Gastrocnemius medialis (tissue), 4 donors: ENCODE measurements at regions not wholly inside any gene's neighbourhood (a gene's known extent, or its start where the extent isn't known, plus 50 kb on each side); places are given as distances from the start of the nearest gene placed in this dataset.

Experiments used
- ATAC-seq, 2 donors: fragments of 150-250 bp; one replicate each; pipeline ENCODE4 v1.9.1; 2016
- DNase-seq, 2 donors: peaks; one replicate each; pipeline ENCODE4 v3.0.0-alpha.2; 2019
- H3K27ac ChIP-seq, 4 donors: fragments of 200-600 bp; sonication (generic); 1 replicate in 1 of 4; 2 replicates in 3 of 4; pipeline ENCODE4 v1.5.1; 2016 to 2018; ENCODE audit warnings: mild to moderate bottlenecking in 2 of 4, moderate library complexity in 1 of 4
- H3K27me3 ChIP-seq, 3 donors: fragments of 200-600 bp; sonication (generic) in 2 of 3; 1 replicate in 1 of 3; 2 replicates in 2 of 3; pipeline versions ENCODE4 v1.5.1 to v1.6.0; 2016 to 2019; ENCODE audit warnings: mild to moderate bottlenecking in 1 of 3, moderate library complexity in 1 of 3
- H3K36me3 ChIP-seq, 2 donors: fragments of 200-600 bp; sonication (generic) in 1 of 2; one replicate each; pipeline ENCODE4 v1.5.1; 2017 to 2018
- H3K4me1 ChIP-seq, 2 donors: fragments of 200-600 bp; sonication (generic) in 1 of 2; one replicate each; pipeline ENCODE4 v1.5.1; 2016 to 2017; ENCODE audit warnings: mild to moderate bottlenecking in 2 of 2
- H3K4me3 ChIP-seq, 4 donors: fragments of 200-600 bp; sonication (generic) in 3 of 4; 1 replicate in 1 of 4; 2 replicates in 3 of 4; pipeline ENCODE4 v1.5.1; 2016 to 2019; ENCODE audit warnings: mild to moderate bottlenecking in 2 of 4
- H3K9me3 ChIP-seq, 3 donors: fragments of 200-600 bp; sonication (generic) in 2 of 3; 1 replicate in 1 of 3; 2 replicates in 2 of 3; pipeline ENCODE4 v1.5.1; 2016 to 2019
- POLR2A ChIP-seq, 2 donors: fragments of 450-650 bp; IDR thresholded peaks; one replicate each; pipeline ENCODE4 v1.6.1; 2017; ENCODE audit warnings: antibody characterized with exemption in 2 of 2, mild to moderate bottlenecking in 2 of 2, moderate library complexity in 2 of 2
- in situ Hi-C, 4 donors: fragments of 200-750 bp; cut with MboI; loops; one replicate each; pipeline versions ENCODE4 v1.15.0 to v1.8.0; 2017; ENCODE audit warnings: low sequenced_read_pairs in 4 of 4
- intact Hi-C: fragments of 100-400 bp; cut with DNase I; formaldehyde crosslinking; loops from one replicate; pipeline ENCODE4 v1.15.1; 2023; ENCODE audit warnings: low total_unique reads
- TF ChIP-seq, protein P1 (sequence below), 5 experiments: fragments of 450-650 bp in 3 of 5; fragments of 200-600 bp in 2 of 5; sonication (generic) in 2 of 5; IDR thresholded peaks in 4 of 5; conservative IDR thresholded peaks in 1 of 5; 1 replicate in 4 of 5; 2 replicates in 1 of 5; pipeline ENCODE4 v1.5.1; 2016 to 2019; ENCODE audit warnings: antibody characterized with exemption in 5 of 5, mild to moderate bottlenecking in 3 of 5, moderate library complexity in 3 of 5

DNA sequence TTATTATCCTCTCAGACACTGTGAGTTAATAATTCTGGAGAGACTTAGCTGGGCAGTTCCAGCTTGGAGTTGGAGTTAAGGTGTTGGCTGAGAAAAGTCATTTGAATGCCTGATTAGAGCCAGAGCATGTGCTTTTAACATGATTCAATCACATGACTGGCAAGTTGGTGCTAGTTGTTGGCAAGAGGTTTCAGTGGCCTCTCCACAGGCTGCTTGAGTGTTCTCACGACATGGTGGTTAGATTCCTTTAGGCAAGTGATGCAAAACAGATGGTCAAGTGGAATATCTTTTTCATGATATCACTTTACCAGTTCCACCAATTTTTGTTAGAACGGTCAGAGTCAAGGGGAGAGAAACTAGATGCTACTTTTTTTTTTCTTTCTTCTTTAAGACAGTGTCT is 262.7 kb upstream of the FN1 start:
- ATAC-seq (no peak), DNase-seq (no peak)
- Histone ChIP-seq H3K4me3 (no peak overlapping the region), H3K9me3 (no peaks in the 10 kb centered on the region), H3K36me3 (no peaks in the 10 kb centered on the region), H3K4me1 (no peaks in the 10 kb centered on the region), H3K27ac (no peak overlapping the region), H3K27me3 (no peaks in the 10 kb centered on the region)
- intact Hi-C loops: no loop called here
- TF ChIP-seq, protein P1, sequence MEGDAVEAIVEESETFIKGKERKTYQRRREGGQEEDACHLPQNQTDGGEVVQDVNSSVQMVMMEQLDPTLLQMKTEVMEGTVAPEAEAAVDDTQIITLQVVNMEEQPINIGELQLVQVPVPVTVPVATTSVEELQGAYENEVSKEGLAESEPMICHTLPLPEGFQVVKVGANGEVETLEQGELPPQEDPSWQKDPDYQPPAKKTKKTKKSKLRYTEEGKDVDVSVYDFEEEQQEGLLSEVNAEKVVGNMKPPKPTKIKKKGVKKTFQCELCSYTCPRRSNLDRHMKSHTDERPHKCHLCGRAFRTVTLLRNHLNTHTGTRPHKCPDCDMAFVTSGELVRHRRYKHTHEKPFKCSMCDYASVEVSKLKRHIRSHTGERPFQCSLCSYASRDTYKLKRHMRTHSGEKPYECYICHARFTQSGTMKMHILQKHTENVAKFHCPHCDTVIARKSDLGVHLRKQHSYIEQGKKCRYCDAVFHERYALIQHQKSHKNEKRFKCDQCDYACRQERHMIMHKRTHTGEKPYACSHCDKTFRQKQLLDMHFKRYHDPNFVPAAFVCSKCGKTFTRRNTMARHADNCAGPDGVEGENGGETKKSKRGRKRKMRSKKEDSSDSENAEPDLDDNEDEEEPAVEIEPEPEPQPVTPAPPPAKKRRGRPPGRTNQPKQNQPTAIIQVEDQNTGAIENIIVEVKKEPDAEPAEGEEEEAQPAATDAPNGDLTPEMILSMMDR (IDR thresholded peaks at IDR 0.05 in 4 of 5, conservative IDR thresholded peaks at IDR 0.05 in 1 of 5): no peak
- no peak for TF ChIP-seq POLR2A (IDR thresholded peaks at IDR 0.05)
- in situ Hi-C loops: no loop called here

DNA sequence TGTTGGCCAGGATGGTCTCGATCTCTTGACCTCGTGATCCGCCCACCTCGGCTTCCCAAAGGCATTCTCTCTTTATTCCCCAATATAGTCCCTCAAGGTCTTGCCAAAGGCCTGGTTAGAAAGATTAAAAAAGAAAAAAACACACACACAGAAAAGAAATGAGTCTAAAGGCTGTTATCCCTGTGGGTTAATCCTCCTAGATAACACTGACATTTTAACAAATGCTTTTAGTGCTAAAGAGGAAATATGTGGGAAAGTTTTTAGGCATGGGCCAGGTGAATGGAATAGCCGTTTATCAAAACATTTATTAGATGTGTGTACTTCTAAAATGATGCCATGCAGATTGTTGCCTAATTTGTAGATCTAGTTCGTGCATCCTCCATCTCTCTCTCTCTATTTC is 261.6 kb upstream of the FN1 start:
- intact Hi-C loops (no loop called here), in situ Hi-C loops (no loop called here)
- ATAC-seq (no peak), DNase-seq (no peak)
- H3K4me1 ChIP-seq: no peaks in the 10 kb centered on the region
- no peaks in the 10 kb centered on the region for H3K36me3 ChIP-seq
- no peak overlapping the region for H3K4me3 ChIP-seq
- TF ChIP-seq, protein P1 (IDR thresholded peaks at IDR 0.05 in 4 of 5, conservative IDR thresholded peaks at IDR 0.05 in 1 of 5): no peak
- no peak for TF ChIP-seq POLR2A (IDR thresholded peaks at IDR 0.05)
- no peak overlapping the region for H3K27ac ChIP-seq
- H3K27me3 ChIP-seq: no peaks in the 10 kb centered on the region
- no peaks in the 10 kb centered on the region for H3K9me3 ChIP-seq

DNA sequence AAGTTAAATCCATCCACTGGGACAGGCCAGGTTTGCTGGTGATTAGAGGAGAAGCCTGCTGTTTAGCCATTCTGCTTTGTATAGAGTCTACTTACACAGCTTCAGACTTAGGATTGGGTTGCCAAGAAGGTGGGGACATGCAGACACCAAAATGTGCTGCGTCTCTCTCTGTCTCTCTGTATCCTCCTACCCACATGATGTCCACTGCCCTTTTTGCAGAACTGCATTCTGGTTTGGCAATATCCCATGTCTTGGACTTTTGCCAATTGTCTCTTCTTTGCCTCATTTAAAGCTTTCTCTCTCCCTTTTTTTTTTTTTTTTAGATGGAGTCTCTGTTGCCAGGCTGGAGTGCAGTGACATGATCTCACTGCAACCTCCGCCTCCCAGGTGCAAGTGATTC is 261.1 kb upstream of the FN1 start:
- in situ Hi-C loops (no loop called here), intact Hi-C loops (no loop called here)
- ATAC-seq (no peak), DNase-seq (no peak)
- no peak for TF ChIP-seq POLR2A (IDR thresholded peaks at IDR 0.05)
- TF ChIP-seq, protein P1 (IDR thresholded peaks at IDR 0.05 in 4 of 5, conservative IDR thresholded peaks at IDR 0.05 in 1 of 5): no peak
- no peak overlapping the region for H3K27ac ChIP-seq
- H3K4me3 ChIP-seq: no peak overlapping the region
- no peaks in the 10 kb centered on the region for H3K9me3 ChIP-seq
- no peaks in the 10 kb centered on the region for H3K27me3 ChIP-seq
- H3K4me1 ChIP-seq: no peaks in the 10 kb centered on the region
- no peaks in the 10 kb centered on the region for H3K36me3 ChIP-seq

DNA sequence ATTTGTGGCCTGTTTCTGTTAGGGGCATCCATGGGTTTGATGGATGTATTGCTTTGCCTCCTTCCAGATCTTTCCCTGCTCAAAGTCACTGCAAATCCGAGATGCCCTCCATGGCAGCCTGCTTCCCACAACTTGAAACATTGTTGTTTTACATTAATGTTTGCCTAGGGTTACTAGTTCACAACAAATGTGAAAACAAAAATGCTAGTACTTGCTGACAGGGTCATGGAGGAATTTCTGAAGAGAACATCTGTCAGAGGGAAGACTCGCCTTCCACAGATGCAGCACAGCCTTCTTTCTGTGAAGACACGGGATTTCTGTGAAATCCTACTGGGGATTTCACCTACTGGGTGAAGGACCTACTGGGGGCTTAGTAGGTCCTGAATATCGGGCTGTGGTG is 260.0 kb upstream of the FN1 start:
- DNase-seq: no peak
- H3K4me1 ChIP-seq: no peaks in the 10 kb centered on the region
- in situ Hi-C loops: no loop called here
- H3K4me3 ChIP-seq: no peak overlapping the region
- no peak overlapping the region for H3K27ac ChIP-seq
- ATAC-seq: no peak
- H3K9me3 ChIP-seq: no peaks in the 10 kb centered on the region
- no peaks in the 10 kb centered on the region for H3K27me3 ChIP-seq
- intact Hi-C loops: no loop called here
- TF ChIP-seq, protein P1 (IDR thresholded peaks at IDR 0.05 in 4 of 5, conservative IDR thresholded peaks at IDR 0.05 in 1 of 5): no peak
- TF ChIP-seq POLR2A (IDR thresholded peaks at IDR 0.05): no peak
- no peaks in the 10 kb centered on the region for H3K36me3 ChIP-seq

DNA sequence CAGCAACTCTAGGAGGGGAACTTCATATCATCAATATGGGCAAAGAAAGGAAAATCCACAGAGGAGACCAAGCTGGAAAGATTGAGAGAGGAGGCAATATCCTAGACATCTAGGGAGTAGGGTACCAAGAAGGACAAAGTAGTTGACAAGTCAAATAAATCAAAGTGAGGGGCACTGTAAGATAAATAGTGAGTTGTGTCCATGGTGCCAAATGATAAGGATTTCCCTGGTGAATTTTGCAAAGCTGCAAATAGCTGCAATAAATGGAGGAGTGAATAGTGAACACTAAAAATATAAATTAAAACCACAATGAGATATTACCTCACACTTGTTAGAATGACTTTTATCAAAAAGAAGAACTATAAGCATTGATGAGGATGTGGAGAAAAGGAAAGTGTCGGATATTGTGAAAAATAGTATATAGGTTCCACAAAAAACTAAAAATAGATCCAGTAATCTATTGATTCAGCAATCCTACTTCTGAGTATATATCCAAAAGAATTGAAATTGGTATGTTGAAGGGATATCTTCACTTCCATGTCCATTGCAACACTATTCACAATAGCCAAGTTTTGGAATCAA is 258.2 kb upstream of the FN1 start:
- H3K36me3 ChIP-seq: no peaks in the 10 kb centered on the region
- in situ Hi-C loops (no loop called here), intact Hi-C loops (no loop called here)
- H3K27me3 ChIP-seq: no peaks in the 10 kb centered on the region
- no peak overlapping the region for H3K4me3 ChIP-seq
- ATAC-seq (no peak), DNase-seq (no peak)
- H3K27ac ChIP-seq: no peak overlapping the region
- no peaks in the 10 kb centered on the region for H3K4me1 ChIP-seq
- TF ChIP-seq POLR2A (IDR thresholded peaks at IDR 0.05): no peak
- TF ChIP-seq, protein P1 (IDR thresholded peaks at IDR 0.05 in 4 of 5, conservative IDR thresholded peaks at IDR 0.05 in 1 of 5): no peak
- no peaks in the 10 kb centered on the region for H3K9me3 ChIP-seq
